K562 (cell line): ENCODE measurements at regions not wholly inside any gene's neighbourhood (a gene's known extent, or its start where the extent isn't known, plus 50 kb on each side); places are given as distances from the start of the nearest gene placed in this dataset.

Source experiments
- ATAC-seq: fragments of 200-7000 bp; cut with Tn5 transposase; 3 replicates; pipeline ENCODE4 v1.9.1; 2020; ENCODE audit warnings: moderate library complexity
- BruUV-seq: library from RNA; stranded (reverse); fragments of 400-500 nt; replicated peaks from 2 replicates; lab custom pipeline; 2021; lab: Mats Ljungman, UMichigan
- CTCF ChIA-PET: fragments of 300-600 bp; formaldehyde crosslinking; extraction: SDS; loops from one replicate; lab custom pipeline; 2021; ENCODE audit warnings: low intra/inter-chr PET ratio; lab: Yijun Ruan, JAX
- POLR2A ChIA-PET: fragments of 300-600, 350-650 bp; sonication (Branson Sonifier 250); formaldehyde crosslinking; extraction: SDS; loops from one replicate; lab custom pipeline; 2021; ENCODE audit warnings: antibody characterized with exemption, inconsistent platforms; lab: Yijun Ruan, JAX
- DNase-seq, 4 experiments: peaks; one replicate each; pipeline versions ENCODE4 v3.0.0 to v3.0.0-alpha.2; 2011 to 2018; ENCODE audit warnings: low spot score in 3 of 4, mixed read lengths in 3 of 4; ENCODE audit errors: extremely low read depth in 1 of 4
- FAIRE-seq: peaks from 2 replicates; lab custom pipeline; 2011; peaks lifted over from hg19 to GRCh38; lab: Jason Lieb, UNC
- H2AFZ ChIP-seq: 2 replicates; pipeline ENCODE4 v1.6.0; 2011; ENCODE audit warnings: low read depth, low read length, control low read depth, inconsistent platforms
- H3K27ac ChIP-seq: fragments of 200-600 bp; 3 replicates; pipeline ENCODE4 v1.8.0; 2011; ENCODE audit warnings: low read depth, mild to moderate bottlenecking, control low read depth, inconsistent platforms, low read length, moderate library complexity, mixed read lengths; ENCODE audit errors: extremely low read depth
- H3K27me3 ChIP-seq, 2 experiments: fragments of 300-600 bp in 1 of 2; 2 replicates in 1 of 2; 3 replicates in 1 of 2; pipeline versions ENCODE4 v1.6.0 to v1.8.0; 2011; ENCODE audit warnings: inconsistent platforms in 2 of 2, low read length in 2 of 2, mild to moderate bottlenecking in 1 of 2, mixed read lengths in 1 of 2, moderate library complexity in 1 of 2; ENCODE audit not compliant: control insufficient read depth in 2 of 2, insufficient read depth in 2 of 2
- H3K36me3 ChIP-seq: fragments of 300-600 bp; 3 replicates; pipeline ENCODE4 v1.8.0; 2011; ENCODE audit warnings: mild to moderate bottlenecking, low read length, inconsistent platforms; ENCODE audit not compliant: control insufficient read depth, insufficient read depth
- H3K4me1 ChIP-seq, 2 experiments: fragments of 200-600 bp in 1 of 2; replicated peaks in 1 of 2; 2 replicates in 1 of 2; 3 replicates in 1 of 2; pipeline versions ENCODE4 v1.5.1 to v1.8.0; 2011; ENCODE audit warnings: inconsistent platforms in 2 of 2, low read length in 2 of 2, mild to moderate bottlenecking in 1 of 2, mixed read lengths in 1 of 2, moderate library complexity in 1 of 2; ENCODE audit not compliant: control insufficient read depth in 2 of 2, insufficient read depth in 2 of 2
- H3K4me2 ChIP-seq: 2 replicates; pipeline ENCODE4 v1.6.1; 2011; ENCODE audit warnings: low read length, control low read depth, inconsistent platforms, mixed read lengths; ENCODE audit not compliant: insufficient read depth
- H3K4me3 ChIP-seq: fragments of 200-600 bp; sonication (generic), shearing (Covaris generic); 2 replicates; pipeline ENCODE4 v1.5.1; 2016; ENCODE audit warnings: control low read depth, inconsistent platforms
- H3K79me2 ChIP-seq: fragments of 200-600 bp; 3 replicates; pipeline ENCODE4 v1.8.0; 2011; ENCODE audit warnings: low read length, inconsistent platforms; ENCODE audit not compliant: control insufficient read depth, insufficient read depth
- H3K9ac ChIP-seq, 2 experiments: 2 replicates each; pipeline versions ENCODE4 v1.6.0 to v1.6.1; 2011; ENCODE audit warnings: low read depth in 2 of 2, low read length in 2 of 2, control low read depth in 1 of 2, inconsistent platforms in 1 of 2, mild to moderate bottlenecking in 1 of 2, mixed read lengths in 1 of 2; ENCODE audit not compliant: insufficient read depth in 1 of 2
- H3K9me1 ChIP-seq: one replicate; pipeline ENCODE4 v1.6.0; 2011; ENCODE audit warnings: inconsistent platforms, mild to moderate bottlenecking, low read length, moderate library complexity; ENCODE audit not compliant: control insufficient read depth, insufficient read depth
- H3K9me3 ChIP-seq: replicated peaks from 2 replicates; pipeline ENCODE4 v1.5.1; 2011; ENCODE audit warnings: low read depth, low read length, inconsistent platforms; ENCODE audit not compliant: control insufficient read depth, insufficient read depth
- H4K20me1 ChIP-seq: replicated peaks from 2 replicates; pipeline ENCODE4 v1.6.1; 2011; ENCODE audit warnings: low read length, inconsistent platforms, mixed read lengths; ENCODE audit not compliant: control insufficient read depth, insufficient read depth
- AFF1 ChIP-seq, 2 experiments: fragments of 450-650 bp; IDR thresholded peaks; 2 replicates each; pipeline ENCODE4 v1.6.1; 2018; ENCODE audit warnings: mild to moderate bottlenecking in 2 of 2, low read depth in 1 of 2; ENCODE audit not compliant: partially characterized antibody in 2 of 2
- CBFA2T2 ChIP-seq: fragments of 450-650 bp; conservative IDR thresholded peaks from 2 replicates; pipeline ENCODE4 v1.6.1; 2017; ENCODE audit warnings: mild to moderate bottlenecking
- CBX5 ChIP-seq: IDR thresholded peaks from 2 replicates; pipeline ENCODE4 v1.6.1; 2014; ENCODE audit warnings: low read depth, borderline replicate concordance
- CCNT2 ChIP-seq: IDR thresholded peaks from 2 replicates; pipeline ENCODE4 v1.6.1; 2011; ENCODE audit warnings: borderline replicate concordance, low read depth, mild to moderate bottlenecking, moderate library complexity, mixed read lengths, low read length; ENCODE audit not compliant: insufficient read length; ENCODE audit errors: extremely low read depth
- GTF3C2 ChIP-seq: IDR thresholded peaks from 3 replicates; pipeline ENCODE4 v1.6.1; 2011; ENCODE audit warnings: borderline replicate concordance, mild to moderate bottlenecking, moderate library complexity; ENCODE audit not compliant: insufficient read length; ENCODE audit errors: extremely low read depth
- HDAC1 ChIP-seq, 2 experiments: fragments of 450-650 bp; IDR thresholded peaks; 2 replicates each; pipeline ENCODE4 v1.6.1; 2016 to 2017; ENCODE audit warnings: inconsistent platforms in 1 of 2, mild to moderate bottlenecking in 1 of 2, moderate library complexity in 1 of 2
- HDAC3 ChIP-seq: fragments of 450-650 bp; IDR thresholded peaks from 2 replicates; pipeline ENCODE4 v1.6.1; 2018; ENCODE audit warnings: borderline replicate concordance, mild to moderate bottlenecking, moderate library complexity; ENCODE audit not compliant: partially characterized antibody
- KDM2B ChIP-seq: fragments of 250-450 bp; sonication (Bioruptor Pico); IDR thresholded peaks from 2 replicates; pipeline ENCODE4 v1.8.0; 2021; ENCODE audit warnings: mild to moderate bottlenecking, moderate library complexity
- MECOM ChIP-seq: fragments of 250-450 bp; sonication (Bioruptor Pico); IDR thresholded peaks from 2 replicates; pipeline ENCODE4 v1.8.0; 2022; ENCODE audit warnings: inconsistent platforms
- PBX2 ChIP-seq, 2 experiments: IDR thresholded peaks in 1 of 2; conservative IDR thresholded peaks in 1 of 2; 2 replicates each; pipeline ENCODE4 v1.6.1; 2016; ENCODE audit warnings: low read depth in 2 of 2, mild to moderate bottlenecking in 1 of 2, missing compliant biosample characterization in 1 of 2, missing genetic modification characterization in 1 of 2, moderate library complexity in 1 of 2
- POLR3G ChIP-seq: IDR thresholded peaks from 2 replicates; pipeline ENCODE4 v1.6.1; 2011; ENCODE audit not compliant: insufficient read length, insufficient replicate concordance; ENCODE audit errors: extremely low read depth
- TGIF2 ChIP-seq: sonication (generic); formaldehyde crosslinking; IDR thresholded peaks from 2 replicates; pipeline ENCODE4 v1.8.1; 2022; ENCODE audit warnings: mild to moderate bottlenecking, missing genetic modification reagents, moderate library complexity
- ZNF140 ChIP-seq: fragments of 250-450 bp; sonication (Bioruptor Pico); IDR thresholded peaks from 2 replicates; pipeline ENCODE4 v1.8.0; 2021; ENCODE audit warnings: moderate library complexity, mild to moderate bottlenecking, inconsistent platforms
- WGBS: fragments of 100-300 bp; shearing (Covaris generic); methylation state at CpG from one replicate; pipeline ENCODE4 v1.1.6; 2016; ENCODE audit warnings: low coverage, mixed read lengths; ENCODE audit not compliant: insufficient coverage; ENCODE audit errors: missing lambda C conversion rate; 5-methylcytosine and 5-hydroxymethylcytosine counted together
- in situ Hi-C: fragments of 300-500 bp; cut with MboI; formaldehyde crosslinking; loops from 4 replicates; pipeline ENCODE4 v1.15.0; 2018; ENCODE audit warnings: inconsistent platforms, mixed read lengths
- intact Hi-C: fragments of 100-400 bp; cut with micrococcal nuclease; formaldehyde crosslinking; loops from 2 replicates; pipeline ENCODE4 v1.14.2; 2022

GRCh38 chr2:103781313-103781712 is 1019.5 kb downstream of the TMEM182 start:
- Histone ChIP-seq H2AFZ (no peak overlapping the region), H3K9me3 (no peaks in the 10 kb centered on the region), H3K4me2 (no peak overlapping the region), H3K27ac (no peak overlapping the region), H3K79me2 (no peaks in the 10 kb centered on the region), H3K27me3 (no peaks in the 10 kb centered on the region), H3K4me3 (no peak overlapping the region), H3K4me1 (no peaks in the 10 kb centered on the region), H3K9me1 (no peaks in the 10 kb centered on the region), H4K20me1 (no peaks in the 10 kb centered on the region), H3K9ac (no peak overlapping the region), H3K36me3 (no peaks in the 10 kb centered on the region)
- FAIRE-seq (no peak), DNase-seq (no peak), ATAC-seq (no peak)
- intact Hi-C loops, result no loop called here
- CTCF ChIA-PET, result no interaction called here
- in situ Hi-C loops, result no loop called here
- 5% methylated on average over 2 of the region's 2 CpGs for WGBS
- BruUV-seq, result no TSS peak
- POLR2A ChIA-PET, result no interaction called here
- TF ChIP-seq ZNF140 (CRISPR knock-in tag), result no peak
- no peak for TF ChIP-seq POLR3G
- TF ChIP-seq CBX5, result no peak
- no peak for TF ChIP-seq CCNT2
- no peak for TF ChIP-seq KDM2B
- TF ChIP-seq MECOM (CRISPR knock-in tag), result no peak
- TF ChIP-seq PBX2 (CRISPR knock-in tag; IDR thresholded peaks at IDR 0.05; ENCODE audit: low read depth), result no peak
- TF ChIP-seq PBX2 (tag; conservative IDR thresholded peaks at IDR 0.05; ENCODE audit: low read depth), result no peak
- no peak for TF ChIP-seq TGIF2 (CRISPR knock-in tag)
- TF ChIP-seq HDAC1 (IDR thresholded peaks at IDR 0.05), result no peak
- TF ChIP-seq CBFA2T2, result no peak
- no peak for TF ChIP-seq GTF3C2
- TF ChIP-seq AFF1 (IDR thresholded peaks at IDR 0.05; ENCODE audit: low read depth in 1 of 2, partially characterized antibody in 2 of 2), result no peak
- TF ChIP-seq HDAC3, result no peak
